ENCODE measurements at regions not wholly inside any gene's neighbourhood (a gene's known extent, or its start where the extent isn't known, plus 50 kb on each side); places are given as distances from the start of the nearest gene placed in this dataset.

GRCh38 chr21:35156293-35157278, 107.5 kb upstream of the RUNX1 start:
- no peak for TF ChIP-seq CTCF (IDR thresholded peaks at IDR 0.05; ENCODE audit: extremely low read depth, missing control alignments)
- DNase-seq (ENCODE audit: low spot score): no peak

- no peak for TF ChIP-seq CTCF (IDR thresholded peaks at IDR 0.05; ENCODE audit: extremely low read depth, missing control alignments)
- no peak for DNase-seq (ENCODE audit: low spot score)
These were observed 105.7 kb upstream of the RUNX1 start for GRCh38 chr21:35154788-35155187.

GRCh38 chr21:35153671-35154070, 104.6 kb upstream of the RUNX1 start:
- TF ChIP-seq CTCF (IDR thresholded peaks at IDR 0.05; ENCODE audit: extremely low read depth, missing control alignments): no peak
- DNase-seq (ENCODE audit: low spot score): no peak

GRCh38 chr21:35150562-35151226, 101.6 kb upstream of the RUNX1 start:
- DNase-seq (ENCODE audit: low spot score): no peak
- no peak for TF ChIP-seq CTCF (IDR thresholded peaks at IDR 0.05; ENCODE audit: extremely low read depth, missing control alignments)

GRCh38 chr21:35149698-35150097, 100.6 kb upstream of the RUNX1 start:
- DNase-seq (ENCODE audit: low spot score): no peak
- TF ChIP-seq CTCF (IDR thresholded peaks at IDR 0.05; ENCODE audit: extremely low read depth, missing control alignments): no peak

- TF ChIP-seq CTCF (IDR thresholded peaks at IDR 0.05; ENCODE audit: extremely low read depth, missing control alignments): no peak
- no peak for DNase-seq (ENCODE audit: low spot score)
These were observed 98.3 kb upstream of the RUNX1 start for GRCh38 chr21:35147439-35147838.

GRCh38 chr21:35145626-35146233, 96.6 kb upstream of the RUNX1 start:
- no peak for DNase-seq (ENCODE audit: low spot score)
- no peak for TF ChIP-seq CTCF (IDR thresholded peaks at IDR 0.05; ENCODE audit: extremely low read depth, missing control alignments)
